Neuronal stem cell (in vitro differentiated cells): ENCODE measurements at regions not wholly inside any gene's neighbourhood (a gene's known extent, or its start where the extent isn't known, plus 50 kb on each side); places are given as distances from the start of the nearest gene placed in this dataset.

Source experiments
- DNase-seq: peaks from one replicate; pipeline ENCODE4 v3.0.0-alpha.2; 2013; ENCODE audit warnings: low spot score
- H2AFZ ChIP-seq: one replicate; pipeline ENCODE4 v1.6.1; 2013; ENCODE audit warnings: mild to moderate bottlenecking, low read length, inconsistent platforms
- H2AK5ac ChIP-seq: 2 replicates; pipeline ENCODE4 v1.6.1; 2013; ENCODE audit warnings: low read depth, mild to moderate bottlenecking, inconsistent platforms, low read length, moderate library complexity, mixed read lengths
- H2BK120ac ChIP-seq: 2 replicates; pipeline ENCODE4 v1.6.1; 2013; ENCODE audit warnings: low read depth, mild to moderate bottlenecking, inconsistent platforms, low read length, moderate library complexity, mixed read lengths
- H2BK12ac ChIP-seq: one replicate; pipeline ENCODE4 v1.6.1; 2013; ENCODE audit warnings: low read length, inconsistent platforms
- H2BK15ac ChIP-seq: 2 replicates; pipeline ENCODE4 v1.6.1; 2013; ENCODE audit warnings: mild to moderate bottlenecking, low read length, inconsistent platforms, mixed read lengths
- H2BK5ac ChIP-seq: one replicate; pipeline ENCODE4 v1.6.1; 2013; ENCODE audit warnings: inconsistent platforms, mild to moderate bottlenecking, low read length, moderate library complexity
- H3K14ac ChIP-seq: one replicate; pipeline ENCODE4 v1.6.1; 2013; ENCODE audit warnings: low read length, inconsistent platforms
- H3K18ac ChIP-seq: 2 replicates; pipeline ENCODE4 v1.6.1; 2013; ENCODE audit warnings: low read length, inconsistent platforms
- H3K23ac ChIP-seq: 2 replicates; pipeline ENCODE4 v1.6.1; 2013; ENCODE audit warnings: low read depth, mild to moderate bottlenecking, mixed read lengths, low read length, inconsistent platforms; ENCODE audit not compliant: poor library complexity
- H3K27ac ChIP-seq: replicated peaks from 3 replicates; pipeline ENCODE4 v1.5.1; 2013; ENCODE audit warnings: low read length, inconsistent platforms
- H3K27me3 ChIP-seq, 3 experiments: 2 replicates each; pipeline ENCODE4 v1.6.1; 2013; ENCODE audit warnings: low read length in 3 of 3, mild to moderate bottlenecking in 2 of 3, inconsistent platforms in 1 of 3, low read depth in 1 of 3, mixed read lengths in 1 of 3, moderate library complexity in 1 of 3; ENCODE audit not compliant: control insufficient read depth in 3 of 3, insufficient read depth in 3 of 3
- H3K36me3 ChIP-seq, 2 donors: replicated peaks in 1 of 2; 2 replicates each; pipeline ENCODE4 v1.6.1; 2013; ENCODE audit warnings: low read length in 2 of 2; ENCODE audit not compliant: control insufficient read depth in 2 of 2, insufficient read depth in 2 of 2
- H3K4ac ChIP-seq: 2 replicates; pipeline ENCODE4 v1.6.1; 2013; ENCODE audit warnings: inconsistent platforms, mild to moderate bottlenecking, low read length, moderate library complexity
- H3K4me1 ChIP-seq, 2 donors: 1 replicate in 1 of 2; 2 replicates in 1 of 2; pipeline ENCODE4 v1.6.1; 2013; ENCODE audit warnings: low read length in 2 of 2, low read depth in 1 of 2; ENCODE audit not compliant: control insufficient read depth in 2 of 2, insufficient read depth in 1 of 2
- H3K4me2 ChIP-seq: one replicate; pipeline ENCODE4 v1.6.1; 2013; ENCODE audit warnings: mild to moderate bottlenecking, low read length, inconsistent platforms; ENCODE audit not compliant: insufficient read depth, poor library complexity, severe bottlenecking
- H3K4me3 ChIP-seq, 2 donors: 2 replicates each; pipeline ENCODE4 v1.5.1; 2013; ENCODE audit warnings: low read length in 2 of 2, mild to moderate bottlenecking in 2 of 2, inconsistent platforms in 1 of 2, moderate library complexity in 1 of 2
- H3K79me1 ChIP-seq: one replicate; pipeline ENCODE4 v1.6.1; 2013; ENCODE audit warnings: low read depth, mild to moderate bottlenecking, inconsistent platforms, low read length, moderate library complexity
- H3K9ac ChIP-seq: one replicate; pipeline ENCODE4 v1.6.1; 2013; ENCODE audit warnings: mild to moderate bottlenecking, low read depth, low read length, inconsistent platforms; ENCODE audit not compliant: poor library complexity
- H3K9me3 ChIP-seq, 2 donors: replicated peaks in 1 of 2; 2 replicates each; pipeline versions ENCODE3 to v1.6.1; 2013; ENCODE audit warnings: low read length in 2 of 2, mild to moderate bottlenecking in 2 of 2, inconsistent platforms in 1 of 2, low read depth in 1 of 2, mixed read lengths in 1 of 2, moderate library complexity in 1 of 2; ENCODE audit not compliant: control insufficient read depth in 2 of 2, insufficient read depth in 1 of 2
- H4K8ac ChIP-seq: one replicate; pipeline ENCODE4 v1.6.1; 2013; ENCODE audit warnings: low read depth, mild to moderate bottlenecking, inconsistent platforms, low read length, moderate library complexity
- H4K91ac ChIP-seq: one replicate; pipeline ENCODE4 v1.6.1; 2013; ENCODE audit warnings: low read length, low read depth, mild to moderate bottlenecking, inconsistent platforms; ENCODE audit not compliant: poor library complexity
- WGBS, 2 donors: extraction: QIAGEN DNeasy Blood & Tissue Kit; methylation state at CpG; one replicate each; pipeline ENCODE4 v1.1.7; 2013; ENCODE audit warnings: missing lambda C conversion rate in 2 of 2, mixed read lengths in 1 of 2; ENCODE audit not compliant: insufficient read length in 2 of 2, insufficient replicate concordance in 1 of 2; ENCODE audit errors: extremely low coverage in 2 of 2; 5-methylcytosine and 5-hydroxymethylcytosine counted together

DNA sequence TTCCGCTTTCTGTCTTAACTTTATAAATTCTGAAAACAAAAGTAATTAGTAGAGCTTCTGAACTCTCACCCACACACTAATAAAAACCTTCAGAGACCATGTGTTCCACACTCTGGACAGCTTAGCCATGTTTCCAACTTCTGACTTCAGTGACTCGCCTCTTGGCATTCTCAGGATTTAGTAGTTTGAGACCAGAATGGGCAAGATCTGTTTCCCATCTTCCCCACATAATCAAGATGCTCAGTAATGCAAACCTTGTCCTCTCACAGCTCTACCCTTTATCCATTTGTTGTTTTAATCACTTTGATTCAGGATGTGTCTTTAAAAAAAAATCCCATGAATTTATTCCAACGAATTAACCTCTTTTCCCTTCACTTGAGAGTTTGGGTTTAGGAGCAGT is 166.6 kb upstream of the SLC24A5 start:
- no peak overlapping the region for H2BK120ac ChIP-seq
- DNase-seq: no peak
- H3K4ac ChIP-seq: no peak overlapping the region
- no peak overlapping the region for H2BK5ac ChIP-seq
- H3K4me1 ChIP-seq: peaks cover 0 to 1% of the 10 kb centered on the region in 2 donors
- H2AFZ ChIP-seq: no peak overlapping the region
- no peaks in the 10 kb centered on the region for H3K36me3 ChIP-seq
- no peak overlapping the region for H3K23ac ChIP-seq
- H3K27ac ChIP-seq: no peak overlapping the region
- H2BK12ac ChIP-seq: no peak overlapping the region
- no CpG with 5 or more reads among the region's 3 CpGs for WGBS, 2 donors
- no peak overlapping the region for H2BK15ac ChIP-seq
- no peaks in the 10 kb centered on the region for H3K27me3 ChIP-seq
- H3K4me2 ChIP-seq: no peak overlapping the region
- H3K79me1 ChIP-seq: no peaks in the 10 kb centered on the region
- no peak overlapping the region for H2AK5ac ChIP-seq
- H3K9ac ChIP-seq: no peak overlapping the region
- no peak overlapping the region for H4K91ac ChIP-seq
- H3K9me3 ChIP-seq: no peaks in the 10 kb centered on the region
- no peak overlapping the region for H3K18ac ChIP-seq
- no peak overlapping the region for H4K8ac ChIP-seq
- H3K4me3 ChIP-seq: no peak overlapping the region
- no peak overlapping the region for H3K14ac ChIP-seq

DNA sequence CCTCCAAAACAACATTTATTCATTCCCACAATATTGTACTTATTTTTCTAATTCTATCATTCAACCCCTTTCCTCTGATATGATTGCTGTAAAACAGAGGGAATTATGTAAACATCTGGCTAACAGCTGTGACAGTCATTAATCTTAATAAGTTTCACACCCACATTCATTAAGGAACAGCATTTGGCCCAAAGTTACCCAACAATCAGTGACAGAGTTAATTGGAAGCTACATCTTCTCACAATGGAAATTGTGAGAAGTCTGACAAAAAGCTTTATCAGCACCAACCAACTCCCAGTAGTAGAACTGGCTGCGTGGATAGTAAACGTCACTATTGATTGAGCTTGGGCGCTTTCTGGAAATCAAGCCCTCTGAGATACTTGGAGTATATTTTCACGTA is 165.8 kb upstream of the SLC24A5 start:
- Histone ChIP-seq H3K23ac (no peak overlapping the region), H3K27ac (no peak overlapping the region), H3K9ac (no peak overlapping the region), H3K18ac (no peak overlapping the region), H2AFZ (no peak overlapping the region), H3K4me3 (no peak overlapping the region), H3K79me1 (no peaks in the 10 kb centered on the region), H2BK5ac (no peak overlapping the region), H3K4me2 (no peak overlapping the region), H3K4ac (no peak overlapping the region), H2BK12ac (no peak overlapping the region), H3K27me3 (no peaks in the 10 kb centered on the region), H3K4me1 (peaks cover 0 to 5% of the 10 kb centered on the region in 2 donors), H4K8ac (no peak overlapping the region), H3K9me3 (no peaks in the 10 kb centered on the region), H2BK120ac (no peak overlapping the region), H2AK5ac (no peak overlapping the region), H4K91ac (no peak overlapping the region), H2BK15ac (no peak overlapping the region), H3K36me3 (no peaks in the 10 kb centered on the region), H3K14ac (no peak overlapping the region)
- WGBS, 2 donors: no CpG with 5 or more reads among the region's 4 CpGs
- no peak for DNase-seq

- Histone ChIP-seq H3K9ac (no peak overlapping the region), H2BK12ac (no peak overlapping the region), H2BK120ac (no peak overlapping the region), H4K8ac (no peak overlapping the region), H3K9me3 (no peaks in the 10 kb centered on the region), H2AFZ (no peak overlapping the region), H4K91ac (no peak overlapping the region), H3K4me3 (no peak overlapping the region), H3K27me3 (no peaks in the 10 kb centered on the region), H3K36me3 (no peaks in the 10 kb centered on the region), H3K23ac (no peak overlapping the region), H2BK5ac (no peak overlapping the region), H3K79me1 (no peaks in the 10 kb centered on the region), H3K27ac (no peak overlapping the region), H2AK5ac (no peak overlapping the region), H3K14ac (no peak overlapping the region), H3K4me1 (peaks cover 0 to 7% of the 10 kb centered on the region in 2 donors), H3K4ac (no peak overlapping the region), H3K18ac (no peak overlapping the region), H2BK15ac (no peak overlapping the region), H3K4me2 (no peak overlapping the region)
- no CpG with 5 or more reads among the region's 5 CpGs for WGBS, 2 donors
- DNase-seq: no peak
Observed at GRCh38 chr15:47959617-47960413, 161.0 kb upstream of the SLC24A5 start.

DNA sequence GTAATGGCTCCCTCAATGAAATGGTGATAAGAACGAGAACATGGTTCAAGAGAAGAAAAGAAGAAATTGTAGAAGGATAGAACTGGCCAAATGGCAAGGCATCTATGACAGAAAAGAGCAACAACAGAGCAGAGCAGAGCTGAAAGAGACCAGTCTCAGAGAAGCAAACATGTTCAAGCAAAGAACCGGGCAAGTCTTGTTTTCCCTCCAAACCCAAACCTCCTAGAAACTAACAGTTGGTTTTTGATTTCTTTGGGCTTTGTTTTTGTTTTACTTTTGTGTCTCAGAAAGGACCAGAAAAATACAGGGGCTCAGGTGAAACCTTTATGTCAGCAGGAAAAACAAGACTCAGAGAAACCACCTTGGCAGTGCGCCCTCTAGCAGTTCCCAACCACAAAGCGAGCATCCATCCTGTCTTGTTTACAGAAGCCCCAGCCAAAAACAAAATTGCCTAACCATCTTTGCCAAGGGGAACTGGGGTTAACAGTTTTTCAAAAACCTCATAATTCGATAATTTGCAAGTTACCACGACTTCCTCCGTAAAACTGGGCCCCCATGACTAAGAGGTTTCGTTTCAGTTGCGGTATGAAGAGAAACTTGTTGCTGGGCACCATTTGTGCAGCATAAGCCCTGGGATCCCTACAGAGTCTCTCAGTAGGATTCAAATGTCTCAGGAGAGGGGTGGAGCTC is 159.2 kb upstream of the SLC24A5 start:
- Histone ChIP-seq H3K4me3 (no peak overlapping the region), H4K91ac (no peak overlapping the region), H3K4me2 (no peak overlapping the region), H2BK15ac (no peak overlapping the region), H3K4ac (no peak overlapping the region), H3K23ac (no peak overlapping the region), H3K18ac (no peak overlapping the region), H3K9me3 (no peaks in the 10 kb centered on the region), H2BK5ac (no peak overlapping the region), H3K9ac (no peak overlapping the region), H2AFZ (no peak overlapping the region), H3K14ac (no peak overlapping the region), H4K8ac (no peak overlapping the region), H3K4me1 (peaks cover 0 to 11% of the 10 kb centered on the region in 2 donors), H2BK120ac (no peak overlapping the region), H2BK12ac (no peak overlapping the region), H2AK5ac (no peak overlapping the region), H3K27ac (no peak overlapping the region), H3K36me3 (no peaks in the 10 kb centered on the region), H3K27me3 (no peaks in the 10 kb centered on the region), H3K79me1 (no peaks in the 10 kb centered on the region)
- no peak for DNase-seq
- no CpG with 5 or more reads among the region's 9 CpGs for WGBS, 2 donors
